A549 (cell line): ENCODE measurements at regions not wholly inside any gene's neighbourhood (a gene's known extent, or its start where the extent isn't known, plus 50 kb on each side); places are given as distances from the start of the nearest gene placed in this dataset.

Experiments used
- ATAC-seq, 2 experiments: fragments of 200-7000 bp in 1 of 2; fragments of >200 bp in 1 of 2; cut with Nextera tagmentation in 1 of 2; cut with Tn5 transposase in 1 of 2; 3 replicates each; pipeline versions ENCODE4 v1.8.0 to v1.9.1; 2018 to 2020; ENCODE audit warnings: mild to moderate bottlenecking in 1 of 2, moderate library complexity in 1 of 2
- CTCF ChIA-PET: fragments of 300-600 bp; sonication (Branson Sonifier 250); formaldehyde crosslinking; extraction: SDS; loops from one replicate; lab custom pipeline; 2021; ENCODE audit warnings: antibody characterized with exemption, inconsistent platforms; lab: Yijun Ruan, JAX
- POLR2A ChIA-PET: fragments of 350-600 bp; formaldehyde crosslinking; extraction: SDS; loops from one replicate; lab custom pipeline; 2021; ENCODE audit warnings: antibody characterized with exemption, inconsistent platforms; lab: Yijun Ruan, JAX
- DNase-seq, 2 experiments: peaks; one replicate each; pipeline versions ENCODE4 v3.0.0 to v3.0.0-alpha.2; 2011 to 2016; ENCODE audit warnings: low read depth in 1 of 2, low spot score in 1 of 2
- FAIRE-seq: peaks from 2 replicates; lab custom pipeline; 2011; peaks lifted over from hg19 to GRCh38; lab: Jason Lieb, UNC
- H3K27ac ChIP-seq, 2 experiments: fragments of >200 bp; sonication (Bioruptor Twin); formaldehyde crosslinking; 3 replicates each; pipeline ENCODE4 v1.5.1; 2016 to 2017
- H3K4me1 ChIP-seq: fragments of >200 bp; sonication (Bioruptor Twin); formaldehyde crosslinking; 3 replicates; pipeline ENCODE4 v1.6.1; 2016
- H3K4me2 ChIP-seq: fragments of >200 bp; sonication (Bioruptor Twin); formaldehyde crosslinking; 3 replicates; pipeline ENCODE4 v1.6.1; 2016
- H3K4me3 ChIP-seq: fragments of >200 bp; sonication (Bioruptor Twin); formaldehyde crosslinking; 3 replicates; pipeline ENCODE4 v1.5.1; 2016
- H3K9me3 ChIP-seq: fragments of >200 bp; sonication (Bioruptor Twin); formaldehyde crosslinking; 3 replicates; pipeline ENCODE4 v1.6.1; 2016
- ATOH8 ChIP-seq: fragments of 250-450 bp; sonication (Bioruptor Pico); IDR thresholded peaks from 2 replicates; pipeline ENCODE4 v1.5.0; 2020; ENCODE audit warnings: low read depth, mild to moderate bottlenecking, moderate library complexity
- CBX8 ChIP-seq: fragments of 200-600 bp; sonication (generic); IDR thresholded peaks from 2 replicates; pipeline ENCODE4 v1.6.1; 2016
- CEBPB ChIP-seq, 2 experiments: fragments of >200 bp in 1 of 2; sonication (Bioruptor Twin) in 1 of 2; formaldehyde crosslinking in 1 of 2; IDR thresholded peaks; 2 replicates each; pipeline ENCODE4 v1.6.1; 2012 to 2016
- CTCF ChIP-seq: fragments of >200 bp; sonication (Bioruptor Twin); formaldehyde crosslinking; IDR thresholded peaks from 3 replicates; pipeline ENCODE4 v1.5.1; 2016
- E2F6 ChIP-seq: IDR thresholded peaks from 2 replicates; pipeline ENCODE4 v1.6.1; 2012; ENCODE audit warnings: low read depth, borderline replicate concordance
- EHMT2 ChIP-seq: fragments of 200-600 bp; sonication (generic); IDR thresholded peaks from 2 replicates; pipeline ENCODE4 v1.6.1; 2016; ENCODE audit warnings: antibody characterized with exemption, low read depth, mild to moderate bottlenecking, moderate library complexity
- ELK1 ChIP-seq: fragments of 150-350 bp; IDR thresholded peaks from 2 replicates; pipeline ENCODE4 v1.6.1; 2014; ENCODE audit warnings: low read depth, mild to moderate bottlenecking, low read length
- EP300 ChIP-seq, 2 experiments: fragments of >200 bp; sonication (Bioruptor Twin); formaldehyde crosslinking; IDR thresholded peaks; 2 replicates in 1 of 2; 3 replicates in 1 of 2; pipeline ENCODE4 v1.6.1; 2016 to 2017
- FOSB ChIP-seq: fragments of 250-450 bp; sonication (Bioruptor Pico); IDR thresholded peaks from 2 replicates; pipeline ENCODE4 v1.5.0; 2020; ENCODE audit warnings: mild to moderate bottlenecking, moderate library complexity
- FOXS1 ChIP-seq: fragments of 250-450 bp; sonication (Bioruptor Pico); IDR thresholded peaks from 2 replicates; pipeline ENCODE4 v1.5.0; 2020; ENCODE audit warnings: mild to moderate bottlenecking, moderate library complexity
- GATA3 ChIP-seq: IDR thresholded peaks from 2 replicates; pipeline ENCODE4 v1.6.1; 2012; ENCODE audit warnings: borderline replicate concordance
- HOXA7 ChIP-seq: fragments of 250-450 bp; sonication (Bioruptor Pico); IDR thresholded peaks from 2 replicates; pipeline ENCODE4 v1.5.0; 2020; ENCODE audit warnings: mild to moderate bottlenecking, moderate library complexity
- JUN ChIP-seq, 2 experiments: fragments of >200 bp; sonication (Bioruptor Twin); formaldehyde crosslinking; IDR thresholded peaks; 2 replicates in 1 of 2; 3 replicates in 1 of 2; pipeline ENCODE4 v1.6.1; 2016 to 2017
- MAFK ChIP-seq: fragments of 450-650 bp; IDR thresholded peaks from 2 replicates; pipeline ENCODE4 v1.6.1; 2014; ENCODE audit not compliant: partially characterized antibody
- MAX ChIP-seq: IDR thresholded peaks from 2 replicates; pipeline ENCODE4 v1.6.1; 2012
- MAZ ChIP-seq: fragments of 150-350 bp; IDR thresholded peaks from 2 replicates; pipeline ENCODE4 v1.6.1; 2014; ENCODE audit warnings: antibody characterized with exemption, low read depth, low read length, borderline replicate concordance
- NFE2L2 ChIP-seq: fragments of 150-350 bp; conservative IDR thresholded peaks from 2 replicates; pipeline ENCODE4 v1.6.1; 2014; ENCODE audit warnings: low read length
- PBX3 ChIP-seq: IDR thresholded peaks from 2 replicates; pipeline ENCODE4 v1.6.1; 2012
- POLR2AphosphoS2 ChIP-seq: conservative IDR thresholded peaks from 2 replicates; pipeline ENCODE4 v1.6.1; 2012; ENCODE audit warnings: low read length, improper control_type of control experiment, inconsistent platforms
- RCOR1 ChIP-seq: fragments of 150-350 bp; IDR thresholded peaks from 2 replicates; pipeline ENCODE4 v1.6.1; 2014; ENCODE audit warnings: antibody characterized with exemption, low read length, low read depth
- RNF2 ChIP-seq: fragments of 200-600 bp; sonication (generic); IDR thresholded peaks from 2 replicates; pipeline ENCODE4 v1.6.1; 2016; ENCODE audit warnings: low read depth, mild to moderate bottlenecking, antibody characterized with exemption, moderate library complexity, borderline replicate concordance
- ZFP36 ChIP-seq: fragments of 450-650 bp; IDR thresholded peaks from 2 replicates; pipeline ENCODE4 v1.6.1; 2014; ENCODE audit warnings: borderline replicate concordance; ENCODE audit not compliant: partially characterized antibody
- ZNF302 ChIP-seq: fragments of 250-450 bp; sonication (Bioruptor Pico); IDR thresholded peaks from 2 replicates; pipeline ENCODE4 v1.9.0; 2021; ENCODE audit warnings: inconsistent platforms, mild to moderate bottlenecking, moderate library complexity
- WGBS: methylation state at CpG from one replicate; pipeline ENCODE4 v1.1.6; 2017; ENCODE audit errors: missing lambda C conversion rate; 5-methylcytosine and 5-hydroxymethylcytosine counted together

- H3K4me1 ChIP-seq: no peaks in the 10 kb centered on the region
- ChIA-PET POLR2A (interaction anchor here (0.5 kb wide), 1 partner anchor 1182 kb away, joined by 4 read pairs; no protein-coding TSS in a partner anchor), CTCF (no interaction called here)
- ATAC-seq (no peak), DNase-seq (no peak), FAIRE-seq (no peak)
- WGBS: 31% methylated on average over 2 of the region's 2 CpGs
- no peak overlapping the region for H3K4me2 ChIP-seq
- H3K27ac ChIP-seq: no peak overlapping the region
- no peak overlapping the region for H3K4me3 ChIP-seq
- H3K9me3 ChIP-seq: no peaks in the 10 kb centered on the region
- TF ChIP-seq MAZ (no peak), ZFP36 (no peak), CBX8 (no peak), POLR2AphosphoS2 (no peak), FOSB (CRISPR knock-in tag) (no peak), ATOH8 (CRISPR knock-in tag) (no peak), HOXA7 (CRISPR knock-in tag) (no peak), GATA3 (no peak), MAFK (no peak)
These were observed 58.4 kb upstream of the FGF13 start for GRCh38 chrX:138769918-138770317.

GRCh38 chrX:138765051-138765450 is 53.5 kb upstream of the FGF13 start:
- Histone ChIP-seq H3K4me1 (no peaks in the 10 kb centered on the region), H3K27ac (no peak overlapping the region), H3K9me3 (no peaks in the 10 kb centered on the region), H3K4me2 (no peak overlapping the region), H3K4me3 (no peak overlapping the region)
- FAIRE-seq (no peak), DNase-seq (no peak), ATAC-seq (no peak)
- POLR2A ChIA-PET: no interaction called here
- CTCF ChIA-PET: interaction anchor here (1.9 kb wide), 1 partner anchor 11 kb away, joined by 5 read pairs; no protein-coding TSS in a partner anchor
- WGBS: 0% methylated on average over 1 of the region's 1 CpG
- TF ChIP-seq MAZ (no peak), MAX (no peak), E2F6 (no peak), JUN (IDR thresholded peaks at IDR 0.05) (no peak), CEBPB (IDR thresholded peaks at IDR 0.05) (no peak)

- no peak for TF ChIP-seq RNF2
- no peak for TF ChIP-seq EHMT2
- no peak for TF ChIP-seq PBX3
- no peak for TF ChIP-seq NFE2L2
- no peak for TF ChIP-seq ZFP36
- TF ChIP-seq RCOR1: no peak
- TF ChIP-seq EP300 (IDR thresholded peaks at IDR 0.05): no peak
- TF ChIP-seq ZNF302 (CRISPR knock-in tag): no peak
- TF ChIP-seq FOXS1 (CRISPR knock-in tag): no peak
- TF ChIP-seq ELK1: no peak
- no peak for TF ChIP-seq CTCF
- FAIRE-seq (no peak), DNase-seq (no peak), ATAC-seq (no peak)
- H3K4me2 ChIP-seq: no peak overlapping the region
- no peak overlapping the region for H3K27ac ChIP-seq
- no peak overlapping the region for H3K4me3 ChIP-seq
- POLR2A ChIA-PET: no interaction called here
- CTCF ChIA-PET: interaction anchor here (0.9 kb wide), 1 partner anchor 23 kb away, joined by 6 read pairs; no protein-coding TSS in a partner anchor
- 0% methylated on average over 3 of the region's 3 CpGs for WGBS
- H3K4me1 ChIP-seq: no peaks in the 10 kb centered on the region
- no peaks in the 10 kb centered on the region for H3K9me3 ChIP-seq
These were observed 52.2 kb upstream of the FGF13 start for GRCh38 chrX:138763761-138764160.
